GM23338 (cell line): ENCODE measurements at regions not wholly inside any gene's neighbourhood (a gene's known extent, or its start where the extent isn't known, plus 50 kb on each side); places are given as distances from the start of the nearest gene placed in this dataset.

ENCODE experiments used
- ATAC-seq: fragments of 200-7000 bp; cut with Tn5 transposase; 3 replicates; pipeline ENCODE4 v1.9.1; 2020
- DNase-seq: peaks from one replicate; pipeline ENCODE4 v3.0.0-alpha.2; 2015; ENCODE audit warnings: low spot score
- H2AFZ ChIP-seq: fragments of 200-600 bp; sonication (generic); 2 replicates; pipeline ENCODE4 v1.8.0; 2016; ENCODE audit warnings: antibody characterized with exemption, mild to moderate bottlenecking, moderate library complexity
- H3F3A ChIP-seq: fragments of 200-600 bp; sonication (generic); replicated peaks from 2 replicates; pipeline ENCODE4 v1.8.0; 2017; ENCODE audit warnings: antibody characterized with exemption, mixed run types, low read depth
- H3K27ac ChIP-seq: fragments of 200-600 bp; sonication (generic); 2 replicates; pipeline ENCODE4 v1.6.1; 2016; ENCODE audit warnings: low read depth
- H3K27me3 ChIP-seq: fragments of 200-600 bp; sonication (generic); 2 replicates; pipeline ENCODE4 v1.8.0; 2016; ENCODE audit warnings: mild to moderate bottlenecking, mixed run types, moderate library complexity; ENCODE audit not compliant: insufficient read depth
- H3K36me3 ChIP-seq: fragments of 200-600 bp; sonication (generic); 2 replicates; pipeline ENCODE4 v1.8.0; 2016; ENCODE audit warnings: mild to moderate bottlenecking; ENCODE audit not compliant: insufficient read depth
- H3K4me1 ChIP-seq: fragments of 200-600 bp; sonication (generic); 2 replicates; pipeline ENCODE4 v1.8.0; 2016; ENCODE audit warnings: mild to moderate bottlenecking, moderate library complexity; ENCODE audit not compliant: insufficient read depth
- H3K4me2 ChIP-seq: fragments of 200-600 bp; sonication (generic); 2 replicates; pipeline ENCODE4 v1.7.1; 2017; ENCODE audit warnings: mixed run types
- H3K4me3 ChIP-seq: fragments of 200-600 bp; sonication (generic); 2 replicates; pipeline ENCODE4 v1.6.1; 2016; ENCODE audit warnings: mixed run types
- H3K79me2 ChIP-seq: fragments of 200-600 bp; sonication (generic); replicated peaks from 2 replicates; pipeline ENCODE4 v1.8.0; 2017; ENCODE audit warnings: mild to moderate bottlenecking; ENCODE audit not compliant: insufficient read depth
- H3K9me2 ChIP-seq: fragments of 200-600 bp; sonication (generic); 2 replicates; pipeline ENCODE4 v1.8.0; 2017; ENCODE audit not compliant: insufficient read depth
- H4K20me1 ChIP-seq: fragments of 200-600 bp; sonication (generic); replicated peaks from 2 replicates; pipeline ENCODE4 v1.8.0; 2017; ENCODE audit warnings: mild to moderate bottlenecking; ENCODE audit not compliant: insufficient read depth
- H3K27ac Mint-ChIP-seq: 2 replicates; pipeline ENCODE4 v1.8.0; 2020; ENCODE audit warnings: inconsistent platforms, mild to moderate bottlenecking, moderate library complexity, mixed read lengths
- H3K27me3 Mint-ChIP-seq: 3 replicates; pipeline ENCODE4 v1.8.0; 2022; ENCODE audit warnings: low read depth, mild to moderate bottlenecking, moderate library complexity, mixed read lengths, inconsistent platforms; ENCODE audit not compliant: insufficient read depth, poor library complexity
- H3K36me3 Mint-ChIP-seq: 3 replicates; pipeline ENCODE4 v1.8.0; 2021; ENCODE audit warnings: low read depth, mild to moderate bottlenecking, inconsistent platforms, moderate library complexity, mixed read lengths
- H3K4me1 Mint-ChIP-seq: 3 replicates; pipeline ENCODE4 v1.8.0; 2020; ENCODE audit warnings: mild to moderate bottlenecking, inconsistent platforms, mixed read lengths
- H3K4me3 Mint-ChIP-seq: 3 replicates; pipeline ENCODE4 v1.8.0; 2021; ENCODE audit warnings: moderate library complexity, mild to moderate bottlenecking, inconsistent platforms, mixed read lengths
- H3K9me3 Mint-ChIP-seq: 3 replicates; pipeline ENCODE4 v1.8.0; 2020; ENCODE audit warnings: moderate library complexity, mild to moderate bottlenecking, inconsistent platforms, mixed read lengths
- CREB1 ChIP-seq: fragments of 250-450 bp; sonication (Bioruptor Pico); IDR thresholded peaks from 2 replicates; pipeline ENCODE4 v1.5.0; 2020; ENCODE audit warnings: low read depth, mild to moderate bottlenecking, moderate library complexity
- EZH2 ChIP-seq: fragments of 200-600 bp; sonication (generic); IDR thresholded peaks from one replicate; pipeline ENCODE4 v1.8.0; 2017; ENCODE audit warnings: antibody characterized with exemption, mild to moderate bottlenecking, low read depth; ENCODE audit not compliant: unreplicated experiment
- EZH2phosphoT487 ChIP-seq: fragments of 200-600 bp; sonication (generic); IDR thresholded peaks from one replicate; pipeline ENCODE4 v1.8.1; 2018; ENCODE audit warnings: antibody characterized with exemption; ENCODE audit not compliant: unreplicated experiment
- JUNB ChIP-seq: IDR thresholded peaks from one replicate; pipeline ENCODE4 v1.6.1; 2016; ENCODE audit warnings: antibody characterized with exemption; ENCODE audit not compliant: unreplicated experiment
- NANOG ChIP-seq: IDR thresholded peaks from 2 replicates; pipeline ENCODE4 v1.6.1; 2016; ENCODE audit warnings: antibody characterized with exemption, borderline replicate concordance
- POLR2AphosphoS5 ChIP-seq: IDR thresholded peaks from 2 replicates; pipeline ENCODE4 v1.6.1; 2016; ENCODE audit warnings: antibody characterized with exemption, low read depth
- STAT1 ChIP-seq: IDR thresholded peaks from one replicate; pipeline ENCODE4 v1.6.1; 2016; ENCODE audit warnings: antibody characterized with exemption; ENCODE audit not compliant: unreplicated experiment
- ZNF114 ChIP-seq: fragments of 250-450 bp; sonication (Bioruptor Pico); IDR thresholded peaks from 2 replicates; pipeline ENCODE4 v1.5.0; 2020; ENCODE audit warnings: mild to moderate bottlenecking, moderate library complexity
- ZNF331 ChIP-seq: fragments of 250-450 bp; sonication (Bioruptor Pico); IDR thresholded peaks from 2 replicates; pipeline ENCODE4 v1.5.0; 2020; ENCODE audit warnings: low read depth, mild to moderate bottlenecking, moderate library complexity
- TF ChIP-seq, protein P1 (sequence below): IDR thresholded peaks from 2 replicates; pipeline ENCODE4 v1.6.1; 2016; ENCODE audit warnings: antibody characterized with exemption
- TF ChIP-seq, protein P2 (sequence below), 2 experiments: fragments of 200-600 bp in 1 of 2; sonication (generic) in 1 of 2; conservative IDR thresholded peaks; 2 replicates each; pipeline versions ENCODE4 v1.5.1 to v1.6.1; 2016 to 2017; ENCODE audit warnings: antibody characterized with exemption in 2 of 2, low read depth in 2 of 2, mild to moderate bottlenecking in 2 of 2, moderate library complexity in 1 of 2
- TF ChIP-seq, protein P3 (sequence below): IDR thresholded peaks from one replicate; pipeline ENCODE4 v1.6.1; 2018; ENCODE audit warnings: antibody characterized with exemption; ENCODE audit not compliant: unreplicated experiment

DNA sequence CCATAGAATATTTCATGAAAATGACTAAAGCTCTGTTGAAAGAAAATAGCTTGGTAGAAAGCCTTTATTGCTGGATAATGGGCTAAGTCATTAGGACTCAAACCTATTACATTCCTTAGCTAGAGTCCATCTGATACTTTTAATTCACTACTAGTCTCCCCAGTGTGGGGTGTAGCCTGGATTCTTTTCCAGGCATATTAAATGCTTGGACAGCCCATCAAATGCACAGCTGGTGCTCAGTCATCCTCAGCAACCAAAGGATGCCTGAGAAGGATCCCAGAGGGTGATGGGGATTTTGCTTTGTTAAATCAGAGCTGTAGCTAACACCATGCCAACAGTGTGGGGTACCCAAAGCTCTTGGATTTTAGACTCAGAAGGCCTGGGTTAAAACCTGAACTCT lies 153.5 kb downstream of the DLEU7 start (continued):
- TF ChIP-seq, protein P1, sequence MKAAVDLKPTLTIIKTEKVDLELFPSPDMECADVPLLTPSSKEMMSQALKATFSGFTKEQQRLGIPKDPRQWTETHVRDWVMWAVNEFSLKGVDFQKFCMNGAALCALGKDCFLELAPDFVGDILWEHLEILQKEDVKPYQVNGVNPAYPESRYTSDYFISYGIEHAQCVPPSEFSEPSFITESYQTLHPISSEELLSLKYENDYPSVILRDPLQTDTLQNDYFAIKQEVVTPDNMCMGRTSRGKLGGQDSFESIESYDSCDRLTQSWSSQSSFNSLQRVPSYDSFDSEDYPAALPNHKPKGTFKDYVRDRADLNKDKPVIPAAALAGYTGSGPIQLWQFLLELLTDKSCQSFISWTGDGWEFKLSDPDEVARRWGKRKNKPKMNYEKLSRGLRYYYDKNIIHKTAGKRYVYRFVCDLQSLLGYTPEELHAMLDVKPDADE, result no peak
- no peak for TF ChIP-seq CREB1 (CRISPR knock-in tag)

DNA sequence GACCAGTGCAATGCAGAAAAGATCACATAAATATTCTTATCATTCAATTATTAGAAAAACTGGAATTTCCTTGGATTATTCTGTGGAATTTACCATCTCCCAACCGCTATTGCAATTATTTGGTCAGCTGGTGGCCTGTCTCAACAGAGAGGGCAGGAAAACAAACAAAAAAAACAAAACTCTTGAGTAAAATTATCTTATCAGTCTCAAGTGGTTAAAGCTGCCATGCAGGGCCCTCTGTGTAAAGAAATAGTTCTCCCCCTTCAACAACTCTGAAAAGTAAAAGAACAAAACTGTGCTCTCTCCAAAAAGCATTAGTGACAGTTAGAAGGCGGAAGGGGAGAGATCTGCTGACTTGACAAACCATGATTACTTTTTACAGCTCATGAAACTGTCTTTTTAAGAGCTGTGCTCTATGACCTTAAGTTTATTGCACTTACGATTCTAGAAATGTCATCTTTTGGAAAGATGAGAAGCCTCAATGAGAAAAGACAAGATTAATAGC lies 152.3 kb downstream of the DLEU7 start:
- no peaks in the 10 kb centered on the region; the same call in 1 of the 2 replicates for H3K36me3 ChIP-seq
- no peaks in the 10 kb centered on the region for H3F3A ChIP-seq
- TF ChIP-seq, protein P2, sequence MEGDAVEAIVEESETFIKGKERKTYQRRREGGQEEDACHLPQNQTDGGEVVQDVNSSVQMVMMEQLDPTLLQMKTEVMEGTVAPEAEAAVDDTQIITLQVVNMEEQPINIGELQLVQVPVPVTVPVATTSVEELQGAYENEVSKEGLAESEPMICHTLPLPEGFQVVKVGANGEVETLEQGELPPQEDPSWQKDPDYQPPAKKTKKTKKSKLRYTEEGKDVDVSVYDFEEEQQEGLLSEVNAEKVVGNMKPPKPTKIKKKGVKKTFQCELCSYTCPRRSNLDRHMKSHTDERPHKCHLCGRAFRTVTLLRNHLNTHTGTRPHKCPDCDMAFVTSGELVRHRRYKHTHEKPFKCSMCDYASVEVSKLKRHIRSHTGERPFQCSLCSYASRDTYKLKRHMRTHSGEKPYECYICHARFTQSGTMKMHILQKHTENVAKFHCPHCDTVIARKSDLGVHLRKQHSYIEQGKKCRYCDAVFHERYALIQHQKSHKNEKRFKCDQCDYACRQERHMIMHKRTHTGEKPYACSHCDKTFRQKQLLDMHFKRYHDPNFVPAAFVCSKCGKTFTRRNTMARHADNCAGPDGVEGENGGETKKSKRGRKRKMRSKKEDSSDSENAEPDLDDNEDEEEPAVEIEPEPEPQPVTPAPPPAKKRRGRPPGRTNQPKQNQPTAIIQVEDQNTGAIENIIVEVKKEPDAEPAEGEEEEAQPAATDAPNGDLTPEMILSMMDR (conservative IDR thresholded peaks at IDR 0.05; ENCODE audit: low read depth in 2 of 2), result no peak
- no peak for TF ChIP-seq NANOG
- no peak for TF ChIP-seq EZH2
- TF ChIP-seq ZNF114 (CRISPR knock-in tag), result no peak
- no peak for TF ChIP-seq JUNB
- TF ChIP-seq, protein P3, sequence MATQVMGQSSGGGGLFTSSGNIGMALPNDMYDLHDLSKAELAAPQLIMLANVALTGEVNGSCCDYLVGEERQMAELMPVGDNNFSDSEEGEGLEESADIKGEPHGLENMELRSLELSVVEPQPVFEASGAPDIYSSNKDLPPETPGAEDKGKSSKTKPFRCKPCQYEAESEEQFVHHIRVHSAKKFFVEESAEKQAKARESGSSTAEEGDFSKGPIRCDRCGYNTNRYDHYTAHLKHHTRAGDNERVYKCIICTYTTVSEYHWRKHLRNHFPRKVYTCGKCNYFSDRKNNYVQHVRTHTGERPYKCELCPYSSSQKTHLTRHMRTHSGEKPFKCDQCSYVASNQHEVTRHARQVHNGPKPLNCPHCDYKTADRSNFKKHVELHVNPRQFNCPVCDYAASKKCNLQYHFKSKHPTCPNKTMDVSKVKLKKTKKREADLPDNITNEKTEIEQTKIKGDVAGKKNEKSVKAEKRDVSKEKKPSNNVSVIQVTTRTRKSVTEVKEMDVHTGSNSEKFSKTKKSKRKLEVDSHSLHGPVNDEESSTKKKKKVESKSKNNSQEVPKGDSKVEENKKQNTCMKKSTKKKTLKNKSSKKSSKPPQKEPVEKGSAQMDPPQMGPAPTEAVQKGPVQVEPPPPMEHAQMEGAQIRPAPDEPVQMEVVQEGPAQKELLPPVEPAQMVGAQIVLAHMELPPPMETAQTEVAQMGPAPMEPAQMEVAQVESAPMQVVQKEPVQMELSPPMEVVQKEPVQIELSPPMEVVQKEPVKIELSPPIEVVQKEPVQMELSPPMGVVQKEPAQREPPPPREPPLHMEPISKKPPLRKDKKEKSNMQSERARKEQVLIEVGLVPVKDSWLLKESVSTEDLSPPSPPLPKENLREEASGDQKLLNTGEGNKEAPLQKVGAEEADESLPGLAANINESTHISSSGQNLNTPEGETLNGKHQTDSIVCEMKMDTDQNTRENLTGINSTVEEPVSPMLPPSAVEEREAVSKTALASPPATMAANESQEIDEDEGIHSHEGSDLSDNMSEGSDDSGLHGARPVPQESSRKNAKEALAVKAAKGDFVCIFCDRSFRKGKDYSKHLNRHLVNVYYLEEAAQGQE, result no peak
- TF ChIP-seq EZH2phosphoT487, result no peak
- no peak for TF ChIP-seq ZNF331 (CRISPR knock-in tag)
- TF ChIP-seq STAT1, result no peak
- TF ChIP-seq POLR2AphosphoS5, result no peak
- TF ChIP-seq, protein P1, result no peak
- H3K4me1 Mint-ChIP-seq, result peaks cover 12% of the 10 kb centered on the region
- H3K27ac Mint-ChIP-seq, result no peak overlapping the region
- H3K4me3 ChIP-seq, result no peak overlapping the region
- no peaks in the 10 kb centered on the region for H3K79me2 ChIP-seq
- DNase-seq (no peak), ATAC-seq (no peak)
- H3K27ac ChIP-seq, result no peak overlapping the region
- no peak overlapping the region for H2AFZ ChIP-seq
- H3K27me3 ChIP-seq, result no peaks in the 10 kb centered on the region
- H3K4me2 ChIP-seq, result no peak overlapping the region
- H3K9me3 Mint-ChIP-seq, result no peaks in the 10 kb centered on the region; the same call in 1 of the 3 replicates
- H3K27me3 Mint-ChIP-seq, result no peaks in the 10 kb centered on the region
- H3K4me1 ChIP-seq, result peaks cover 11% of the 10 kb centered on the region; the same call in 1 of the 2 replicates
- no peak overlapping the region for H3K4me3 Mint-ChIP-seq
- no peaks in the 10 kb centered on the region for H3K9me2 ChIP-seq
- no peaks in the 10 kb centered on the region for H4K20me1 ChIP-seq
- no peaks in the 10 kb centered on the region for H3K36me3 Mint-ChIP-seq
